Esophagus muscularis mucosa (tissue), 4 donors: ENCODE measurements at regions not wholly inside any gene's neighbourhood (a gene's known extent, or its start where the extent isn't known, plus 50 kb on each side); places are given as distances from the start of the nearest gene placed in this dataset.

Experiments
- DNase-seq: peaks from one replicate; pipeline ENCODE4 v3.0.0-alpha.2; 2017; ENCODE audit errors: extremely low spot score
- H3K27ac ChIP-seq, 4 donors: fragments of 200-600 bp; sonication (generic); replicated peaks in 1 of 4; 1 replicate in 3 of 4; 2 replicates in 1 of 4; pipeline ENCODE4 v1.5.1; 2016 to 2019; ENCODE audit warnings: mild to moderate bottlenecking in 1 of 4
- H3K27me3 ChIP-seq, 4 donors: fragments of 200-600 bp; sonication (generic); one replicate each; pipeline versions ENCODE4 v1.5.1 to v1.6.0; 2016 to 2019
- H3K36me3 ChIP-seq, 4 donors: fragments of 200-600 bp; sonication (generic); one replicate each; pipeline ENCODE4 v1.5.1; 2016 to 2019
- H3K4me1 ChIP-seq, 4 donors: fragments of 200-600 bp; sonication (generic); one replicate each; pipeline ENCODE4 v1.5.1; 2016 to 2019
- H3K4me3 ChIP-seq, 4 donors: fragments of 200-600 bp; sonication (generic); 1 replicate in 2 of 4; 2 replicates in 2 of 4; pipeline ENCODE4 v1.5.1; 2016 to 2019; ENCODE audit warnings: mild to moderate bottlenecking in 4 of 4, moderate library complexity in 1 of 4
- H3K9me3 ChIP-seq, 4 donors: fragments of 200-600 bp; sonication (generic); 1 replicate in 3 of 4; 2 replicates in 1 of 4; pipeline ENCODE4 v1.5.1; 2016 to 2019
- EP300 ChIP-seq: sonication (generic); formaldehyde crosslinking; IDR thresholded peaks from one replicate; pipeline ENCODE4 v1.6.1; 2017; ENCODE audit warnings: antibody characterized with exemption
- POLR2A ChIP-seq: fragments of 450-650 bp; IDR thresholded peaks from one replicate; pipeline ENCODE4 v1.6.1; 2017; ENCODE audit warnings: antibody characterized with exemption, moderate library complexity, mild to moderate bottlenecking, low read depth
- POLR2AphosphoS5 ChIP-seq, 2 donors: sonication (generic); formaldehyde crosslinking; IDR thresholded peaks; one replicate each; pipeline ENCODE4 v1.6.1; 2017; ENCODE audit warnings: antibody characterized with exemption in 2 of 2
- WGBS: methylation state at CpG from one replicate; pipeline ENCODE4 v1.1.5; 2018; 5-methylcytosine and 5-hydroxymethylcytosine counted together
- intact Hi-C: fragments of 100-400 bp; cut with DNase I; formaldehyde crosslinking; loops from one replicate; pipeline ENCODE4 v1.15.1; 2023
- TF ChIP-seq, protein P1 (sequence below), 3 experiments: fragments of 200-600 bp in 2 of 3; fragments of 450-650 bp in 1 of 3; sonication (generic) in 2 of 3; IDR thresholded peaks; one replicate each; pipeline ENCODE4 v1.5.1; 2017 to 2019; ENCODE audit warnings: antibody characterized with exemption in 3 of 3, mild to moderate bottlenecking in 2 of 3, moderate library complexity in 1 of 3

GRCh38 chr2:39524756-39525635, 87.9 kb upstream of the MAP4K3 start:
- Histone ChIP-seq H3K4me3 (no peak overlapping the region), H3K4me1 (peaks cover 0 to 39% (median 29%) of the 10 kb centered on the region in 4 donors), H3K27me3 (no peaks in the 10 kb centered on the region), H3K9me3 (no peaks in the 10 kb centered on the region), H3K36me3 (no peaks in the 10 kb centered on the region), H3K27ac (no peak overlapping the region)
- WGBS = 75% methylated on average over 7 of the region's 7 CpGs
- intact Hi-C loops = loop anchor here (10.0 kb wide), 1 partner anchor 150 kb away; no protein-coding TSS in a partner anchor
- DNase-seq = no peak
- TF ChIP-seq POLR2A (no peak), POLR2AphosphoS5 (IDR thresholded peaks at IDR 0.05) (no peak), EP300 (no peak)
- TF ChIP-seq, protein P1, sequence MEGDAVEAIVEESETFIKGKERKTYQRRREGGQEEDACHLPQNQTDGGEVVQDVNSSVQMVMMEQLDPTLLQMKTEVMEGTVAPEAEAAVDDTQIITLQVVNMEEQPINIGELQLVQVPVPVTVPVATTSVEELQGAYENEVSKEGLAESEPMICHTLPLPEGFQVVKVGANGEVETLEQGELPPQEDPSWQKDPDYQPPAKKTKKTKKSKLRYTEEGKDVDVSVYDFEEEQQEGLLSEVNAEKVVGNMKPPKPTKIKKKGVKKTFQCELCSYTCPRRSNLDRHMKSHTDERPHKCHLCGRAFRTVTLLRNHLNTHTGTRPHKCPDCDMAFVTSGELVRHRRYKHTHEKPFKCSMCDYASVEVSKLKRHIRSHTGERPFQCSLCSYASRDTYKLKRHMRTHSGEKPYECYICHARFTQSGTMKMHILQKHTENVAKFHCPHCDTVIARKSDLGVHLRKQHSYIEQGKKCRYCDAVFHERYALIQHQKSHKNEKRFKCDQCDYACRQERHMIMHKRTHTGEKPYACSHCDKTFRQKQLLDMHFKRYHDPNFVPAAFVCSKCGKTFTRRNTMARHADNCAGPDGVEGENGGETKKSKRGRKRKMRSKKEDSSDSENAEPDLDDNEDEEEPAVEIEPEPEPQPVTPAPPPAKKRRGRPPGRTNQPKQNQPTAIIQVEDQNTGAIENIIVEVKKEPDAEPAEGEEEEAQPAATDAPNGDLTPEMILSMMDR (IDR thresholded peaks at IDR 0.05) = no peak

DNA sequence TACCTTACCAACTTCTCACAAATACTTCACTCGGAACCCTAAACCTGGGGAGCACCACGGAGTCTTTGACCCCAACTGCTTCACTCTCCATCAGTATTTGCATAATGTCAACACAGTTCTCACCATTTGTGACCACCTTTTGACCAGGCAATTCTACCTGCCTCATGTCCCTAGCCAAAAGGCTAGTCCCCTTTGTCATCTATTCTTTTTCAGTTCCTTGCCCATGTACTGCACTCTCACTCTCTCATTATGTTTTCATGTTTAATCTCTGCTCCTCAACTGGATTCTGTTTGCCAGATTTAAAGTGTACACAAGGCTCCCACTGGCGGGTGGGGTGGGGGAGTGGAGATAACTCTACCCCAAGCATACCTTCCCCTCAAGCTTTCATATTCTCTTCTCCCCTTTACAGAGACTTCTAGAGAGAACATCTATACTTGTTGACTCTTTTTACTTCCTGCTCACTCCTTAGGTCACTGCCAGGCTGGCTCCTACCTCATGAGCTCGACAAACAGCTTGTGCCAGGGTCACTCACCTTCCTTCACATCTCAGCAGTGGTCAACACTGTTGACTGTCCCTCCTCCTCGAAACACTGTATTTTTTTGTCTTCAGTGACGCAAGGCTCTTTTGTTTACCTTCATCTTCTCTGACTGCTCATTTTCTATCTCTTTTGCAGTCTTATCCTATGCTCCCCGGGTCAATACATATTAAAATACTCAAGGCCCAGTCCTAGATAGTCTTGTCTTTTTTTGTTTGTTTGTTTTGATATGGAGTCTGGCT, 88.7 kb upstream of the MAP4K3 start:
- no peak for DNase-seq
- H3K9me3 ChIP-seq = no peaks in the 10 kb centered on the region
- no peaks in the 10 kb centered on the region for H3K27me3 ChIP-seq
- H3K4me1 ChIP-seq = peaks cover 4 to 46% (median 37%) of the 10 kb centered on the region in 4 donors
- no peaks in the 10 kb centered on the region for H3K36me3 ChIP-seq
- WGBS = 93% methylated on average over 7 of the region's 7 CpGs
- TF ChIP-seq EP300 (no peak), POLR2A (no peak), POLR2AphosphoS5 (IDR thresholded peaks at IDR 0.05) (no peak)
- TF ChIP-seq, protein P1 (IDR thresholded peaks at IDR 0.05) = no peak
- intact Hi-C loops = loop anchor here (10.0 kb wide), 1 partner anchor 151 kb away; no protein-coding TSS in a partner anchor
- no peak overlapping the region for H3K4me3 ChIP-seq
- H3K27ac ChIP-seq = no peak overlapping the region

DNA sequence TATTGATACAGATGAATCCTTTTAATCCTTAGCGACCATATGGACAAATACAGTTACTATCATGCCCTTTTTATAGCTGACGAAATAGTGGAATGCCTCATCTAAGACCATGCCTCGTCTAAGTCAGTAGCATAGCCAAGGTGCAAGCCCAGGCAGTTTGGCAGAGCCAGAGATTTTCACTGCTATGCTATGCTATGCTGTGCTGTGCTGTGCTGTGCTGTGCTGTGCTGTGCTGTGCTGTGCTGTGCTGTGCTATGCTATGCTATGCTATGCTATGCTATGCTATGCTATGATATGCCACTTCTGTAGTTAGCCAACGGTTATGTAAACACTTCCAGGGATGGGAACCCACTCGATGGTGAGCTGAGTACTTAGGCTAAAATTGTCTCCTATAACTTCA, 91.6 kb upstream of the MAP4K3 start:
- Histone ChIP-seq H3K4me1 (peaks cover 7 to 32% (median 18%) of the 10 kb centered on the region in 4 donors), H3K9me3 (no peaks in the 10 kb centered on the region), H3K36me3 (no peaks in the 10 kb centered on the region), H3K27ac (no peak overlapping the region), H3K4me3 (no peak overlapping the region), H3K27me3 (no peaks in the 10 kb centered on the region)
- intact Hi-C loops = loop anchor here (10.0 kb wide), 1 partner anchor 154 kb away; no protein-coding TSS in a partner anchor
- DNase-seq = peak; percentile 10
- TF ChIP-seq, protein P1 (IDR thresholded peaks at IDR 0.05) = no peak
- no peak for TF ChIP-seq POLR2A
- no peak for TF ChIP-seq EP300
- TF ChIP-seq POLR2AphosphoS5 (IDR thresholded peaks at IDR 0.05) = no peak
- WGBS = 79% methylated on average over 5 of the region's 5 CpGs

- no peak for DNase-seq
Observed at GRCh38 chr2:39529836-39530235, 92.8 kb upstream of the MAP4K3 start.

More at GRCh38 chr2:39529836-39530235, 92.8 kb upstream of the MAP4K3 start:
- TF ChIP-seq, protein P1 (IDR thresholded peaks at IDR 0.05) = no peak
- TF ChIP-seq POLR2AphosphoS5 (IDR thresholded peaks at IDR 0.05) = no peak
- TF ChIP-seq EP300 = no peak
- TF ChIP-seq POLR2A = no peak
- no peak overlapping the region for H3K4me3 ChIP-seq
- intact Hi-C loops = loop anchor here (10.0 kb wide), 1 partner anchor 155 kb away; no protein-coding TSS in a partner anchor
- WGBS = 77% methylated on average over 1 of the region's 1 CpG
- H3K36me3 ChIP-seq = no peaks in the 10 kb centered on the region
- peaks cover 7 to 20% (median 16%) of the 10 kb centered on the region in 4 donors for H3K4me1 ChIP-seq
- no peaks in the 10 kb centered on the region for H3K27me3 ChIP-seq
- H3K27ac ChIP-seq = no peak overlapping the region
- H3K9me3 ChIP-seq = no peaks in the 10 kb centered on the region
